ENCODE measurements at regions not wholly inside any gene's neighbourhood (a gene's known extent, or its start where the extent isn't known, plus 50 kb on each side); places are given as distances from the start of the nearest gene placed in this dataset.

- TF ChIP-seq CTCF (IDR thresholded peaks at IDR 0.05) (no peak), POLR2A (IDR thresholded peaks at IDR 0.05) (no peak)
- Histone ChIP-seq H3K27me3 (no peaks in the 10 kb centered on the region), H3K27ac (no peak overlapping the region), H3K9me3 (replicated peaks in 1 of 3) (no peaks in the 10 kb centered on the region), H3K4me1 (replicated peaks in 1 of 2) (no peaks in the 10 kb centered on the region), H3K4me3 (no peak overlapping the region), H3K36me3 (replicated peaks in 1 of 2) (no peaks in the 10 kb centered on the region)
- WGBS, 4 donors: 73 to 84% (median 81%) methylated on average over 1 of the region's 1 CpG
- DNase-seq: no peak
- intact Hi-C loops (cut with DNase I): no loop called here
Observed at GRCh38 chr1:80462006-80462405, 1338.7 kb upstream of the ADGRL2 start.

GRCh38 chr1:80457409-80457808 lies 1343.3 kb upstream of the ADGRL2 start:
- intact Hi-C loops (cut with DNase I): no loop called here
- TF ChIP-seq CTCF (IDR thresholded peaks at IDR 0.05): no peak
- no peak for TF ChIP-seq POLR2A (IDR thresholded peaks at IDR 0.05)
- H3K4me3 ChIP-seq: no peak overlapping the region
- no peaks in the 10 kb centered on the region for H3K36me3 ChIP-seq (replicated peaks in 1 of 2)
- no peaks in the 10 kb centered on the region for H3K4me1 ChIP-seq (replicated peaks in 1 of 2)
- no peak for DNase-seq
- no peaks in the 10 kb centered on the region for H3K9me3 ChIP-seq (replicated peaks in 1 of 3)
- H3K27me3 ChIP-seq: no peaks in the 10 kb centered on the region
- no peak overlapping the region for H3K27ac ChIP-seq
- 54 to 63% (median 57%) methylated on average over 2 of the region's 2 CpGs for WGBS, 4 donors

- no peak overlapping the region for H3K4me3 ChIP-seq
- H3K27ac ChIP-seq: no peak overlapping the region
- H3K9me3 ChIP-seq (replicated peaks in 1 of 3): no peaks in the 10 kb centered on the region
- H3K4me1 ChIP-seq (replicated peaks in 1 of 2): no peaks in the 10 kb centered on the region
- intact Hi-C loops (cut with DNase I): no loop called here
- WGBS, 4 donors: 29 to 41% (median 36%) methylated on average over 2 of the region's 2 CpGs
- H3K36me3 ChIP-seq (replicated peaks in 1 of 2): no peaks in the 10 kb centered on the region
- H3K27me3 ChIP-seq: no peaks in the 10 kb centered on the region
- no peak for TF ChIP-seq POLR2A (IDR thresholded peaks at IDR 0.05)
- no peak for TF ChIP-seq CTCF (IDR thresholded peaks at IDR 0.05)
- DNase-seq: no peak
Observed at GRCh38 chr1:80453775-80454174, 1347.0 kb upstream of the ADGRL2 start.

GRCh38 chr1:80450711-80451110 lies 1350.0 kb upstream of the ADGRL2 start:
- H3K4me1 ChIP-seq (replicated peaks in 1 of 2): no peaks in the 10 kb centered on the region
- no peak for DNase-seq
- H3K27ac ChIP-seq: no peak overlapping the region
- WGBS, 4 donors: 84 to 95% (median 90%) methylated on average over 2 of the region's 2 CpGs
- intact Hi-C loops (cut with DNase I): no loop called here
- TF ChIP-seq POLR2A (IDR thresholded peaks at IDR 0.05): no peak
- TF ChIP-seq CTCF (IDR thresholded peaks at IDR 0.05): no peak
- no peak overlapping the region for H3K4me3 ChIP-seq
- H3K36me3 ChIP-seq (replicated peaks in 1 of 2): no peaks in the 10 kb centered on the region
- no peaks in the 10 kb centered on the region for H3K27me3 ChIP-seq
- no peaks in the 10 kb centered on the region for H3K9me3 ChIP-seq (replicated peaks in 1 of 3)

All from adrenal gland (tissue), 9 donors.